ENCODE measurements at regions not wholly inside any gene's neighbourhood (a gene's known extent, or its start where the extent isn't known, plus 50 kb on each side); places are given as distances from the start of the nearest gene placed in this dataset. TPM values are rescaled to one million over a fixed set of nuclear protein-coding genes. Genes with fewer than 3 reads are reported as not detected.
"Not testable (repeated sequence)": the region's sequence is repeated elsewhere in the genome, so short reads cannot be mapped to it uniquely, and the experiment has no call there.

GRCh38 chr4:112085156-112086035 is 59.9 kb upstream of the FAM241A start:
- no peaks in the 10 kb centered on the region for H3K9me3 Mint-ChIP-seq (ENCODE audit: low read depth)
- peaks cover 5% of the 10 kb centered on the region for H3K27me3 Mint-ChIP-seq (ENCODE audit: low read depth)
- no peak overlapping the region for H3K4me3 Mint-ChIP-seq (ENCODE audit: unreplicated experiment)
- no peaks in the 10 kb centered on the region for H3K36me3 Mint-ChIP-seq (ENCODE audit: low read depth)
- DNase-seq (ENCODE audit: low spot score) = no peak
- H3K4me1 Mint-ChIP-seq (ENCODE audit: low read depth) = peaks cover 4% of the 10 kb centered on the region
- no peak overlapping the region for H3K27ac Mint-ChIP-seq (ENCODE audit: unreplicated experiment)
- TF ChIP-seq CTCF (IDR thresholded peaks at IDR 0.05) = no peak

- no peak for DNase-seq (ENCODE audit: low spot score)
- H3K4me3 Mint-ChIP-seq (ENCODE audit: unreplicated experiment) = no peak overlapping the region
- no peak overlapping the region for H3K27ac Mint-ChIP-seq (ENCODE audit: unreplicated experiment)
- H3K27me3 Mint-ChIP-seq (ENCODE audit: low read depth) = peaks cover 5% of the 10 kb centered on the region
- no peaks in the 10 kb centered on the region for H3K9me3 Mint-ChIP-seq (ENCODE audit: low read depth)
- H3K36me3 Mint-ChIP-seq (ENCODE audit: low read depth) = no peaks in the 10 kb centered on the region
- no peak for TF ChIP-seq CTCF (IDR thresholded peaks at IDR 0.05)
- H3K4me1 Mint-ChIP-seq (ENCODE audit: low read depth) = peaks cover 4% of the 10 kb centered on the region
Measured at GRCh38 chr4:112086036-112086434, 59.2 kb upstream of the FAM241A start.

GRCh38 chr4:112086661-112087060 is 58.6 kb upstream of the FAM241A start:
- not testable (repeated sequence) for H3K36me3 Mint-ChIP-seq (ENCODE audit: low read depth); H3K4me3 Mint-ChIP-seq (ENCODE audit: unreplicated experiment); H3K9me3 Mint-ChIP-seq (ENCODE audit: low read depth); H3K27ac Mint-ChIP-seq (ENCODE audit: unreplicated experiment); DNase-seq (ENCODE audit: low spot score); H3K4me1 Mint-ChIP-seq (ENCODE audit: low read depth); H3K27me3 Mint-ChIP-seq (ENCODE audit: low read depth)

GRCh38 chr4:112092330-112092729 is 52.9 kb upstream of the FAM241A start:
- peaks cover 37% of the 10 kb centered on the region for H3K27me3 Mint-ChIP-seq (ENCODE audit: low read depth)
- H3K36me3 Mint-ChIP-seq (ENCODE audit: low read depth); H3K4me1 Mint-ChIP-seq (ENCODE audit: low read depth); H3K9me3 Mint-ChIP-seq (ENCODE audit: low read depth); H3K4me3 Mint-ChIP-seq (ENCODE audit: unreplicated experiment); H3K27ac Mint-ChIP-seq (ENCODE audit: unreplicated experiment); DNase-seq (ENCODE audit: low spot score): not testable (repeated sequence)

- H3K27me3 Mint-ChIP-seq (ENCODE audit: low read depth) = peaks cover 38% of the 10 kb centered on the region
- no peaks in the 10 kb centered on the region for H3K4me1 Mint-ChIP-seq (ENCODE audit: low read depth)
- no peak overlapping the region for H3K27ac Mint-ChIP-seq (ENCODE audit: unreplicated experiment)
- H3K4me3 Mint-ChIP-seq (ENCODE audit: unreplicated experiment) = no peak overlapping the region
- no peak for TF ChIP-seq CTCF (IDR thresholded peaks at IDR 0.05)
- H3K9me3 Mint-ChIP-seq (ENCODE audit: low read depth) = no peaks in the 10 kb centered on the region
- H3K36me3 Mint-ChIP-seq (ENCODE audit: low read depth) = no peaks in the 10 kb centered on the region
- DNase-seq (ENCODE audit: low spot score) = no peak
Measured at GRCh38 chr4:112093636-112094202, 51.5 kb upstream of the FAM241A start.

GRCh38 chr4:112094330-112094729 is 50.9 kb upstream of the FAM241A start:
- H3K36me3 Mint-ChIP-seq (ENCODE audit: low read depth) = no peaks in the 10 kb centered on the region
- peaks cover 43% of the 10 kb centered on the region for H3K27me3 Mint-ChIP-seq (ENCODE audit: low read depth)
- no peak overlapping the region for H3K4me3 Mint-ChIP-seq (ENCODE audit: unreplicated experiment)
- no peak for DNase-seq (ENCODE audit: low spot score)
- H3K9me3 Mint-ChIP-seq (ENCODE audit: low read depth) = no peaks in the 10 kb centered on the region
- no peaks in the 10 kb centered on the region for H3K4me1 Mint-ChIP-seq (ENCODE audit: low read depth)
- no peak for TF ChIP-seq CTCF (IDR thresholded peaks at IDR 0.05)
- H3K27ac Mint-ChIP-seq (ENCODE audit: unreplicated experiment) = no peak overlapping the region

Small RNA genes in the stretch of these regions (microRNA-seq; reads per million reads assigned to microRNA genes)
- gene MIR297 (ENCODE audit: borderline number of aligned reads) = not detected
